WTC11 (cell line): ENCODE measurements at regions not wholly inside any gene's neighbourhood (a gene's known extent, or its start where the extent isn't known, plus 50 kb on each side); places are given as distances from the start of the nearest gene placed in this dataset.

Experiments used
- CREB1 ChIP-seq: sonication (generic); formaldehyde crosslinking; IDR thresholded peaks from 2 replicates; pipeline ENCODE4 v1.8.0; 2023; ENCODE audit warnings: mild to moderate bottlenecking, missing genetic modification reagents
- CTCF ChIP-seq: fragments of 200-600 bp; IDR thresholded peaks from 2 replicates; pipeline ENCODE4 v1.8.0; 2022; ENCODE audit warnings: antibody characterized with exemption
- FOXK1 ChIP-seq: sonication (generic); formaldehyde crosslinking; IDR thresholded peaks from 2 replicates; pipeline ENCODE4 v1.8.0; 2022; ENCODE audit warnings: mild to moderate bottlenecking, moderate library complexity, missing genetic modification reagents
- MAX ChIP-seq: sonication (generic); formaldehyde crosslinking; IDR thresholded peaks from 2 replicates; pipeline ENCODE4 v1.8.0; 2022; ENCODE audit warnings: mild to moderate bottlenecking, missing genetic modification reagents
- NR2C2 ChIP-seq: sonication (generic); formaldehyde crosslinking; IDR thresholded peaks from 2 replicates; pipeline ENCODE4 v1.8.0; 2022; ENCODE audit warnings: mild to moderate bottlenecking, missing genetic modification reagents
- SP1 ChIP-seq: sonication (generic); formaldehyde crosslinking; conservative IDR thresholded peaks from 2 replicates; pipeline ENCODE4 v1.8.1; 2022; ENCODE audit warnings: missing genetic modification reagents
- TEAD4 ChIP-seq: sonication (generic); formaldehyde crosslinking; IDR thresholded peaks from 2 replicates; pipeline ENCODE4 v1.8.0; 2022; ENCODE audit warnings: mild to moderate bottlenecking, missing genetic modification reagents
- USF1 ChIP-seq: sonication (generic); formaldehyde crosslinking; IDR thresholded peaks from 2 replicates; pipeline ENCODE4 v1.8.0; 2022; ENCODE audit warnings: mild to moderate bottlenecking, missing genetic modification reagents
- ZNF425 ChIP-seq: fragments of 250-450 bp; sonication (Bioruptor Pico); conservative IDR thresholded peaks from 2 replicates; pipeline ENCODE4 v1.9.0; 2021; ENCODE audit warnings: mild to moderate bottlenecking

- TF ChIP-seq CTCF (no peak), USF1 (CRISPR knock-in tag) (no peak), TEAD4 (CRISPR knock-in tag) (no peak), CREB1 (CRISPR knock-in tag) (no peak), SP1 (no peak), ZNF425 (no peak), FOXK1 (no peak), MAX (no peak), NR2C2 (CRISPR knock-in tag) (no peak)
Measured at GRCh38 chr16:87552072-87552718, 50.1 kb upstream of the JPH3 start.
